ENCODE measurements at regions not wholly inside any gene's neighbourhood (a gene's known extent, or its start where the extent isn't known, plus 50 kb on each side); places are given as distances from the start of the nearest gene placed in this dataset.

- TF ChIP-seq, protein P1, sequence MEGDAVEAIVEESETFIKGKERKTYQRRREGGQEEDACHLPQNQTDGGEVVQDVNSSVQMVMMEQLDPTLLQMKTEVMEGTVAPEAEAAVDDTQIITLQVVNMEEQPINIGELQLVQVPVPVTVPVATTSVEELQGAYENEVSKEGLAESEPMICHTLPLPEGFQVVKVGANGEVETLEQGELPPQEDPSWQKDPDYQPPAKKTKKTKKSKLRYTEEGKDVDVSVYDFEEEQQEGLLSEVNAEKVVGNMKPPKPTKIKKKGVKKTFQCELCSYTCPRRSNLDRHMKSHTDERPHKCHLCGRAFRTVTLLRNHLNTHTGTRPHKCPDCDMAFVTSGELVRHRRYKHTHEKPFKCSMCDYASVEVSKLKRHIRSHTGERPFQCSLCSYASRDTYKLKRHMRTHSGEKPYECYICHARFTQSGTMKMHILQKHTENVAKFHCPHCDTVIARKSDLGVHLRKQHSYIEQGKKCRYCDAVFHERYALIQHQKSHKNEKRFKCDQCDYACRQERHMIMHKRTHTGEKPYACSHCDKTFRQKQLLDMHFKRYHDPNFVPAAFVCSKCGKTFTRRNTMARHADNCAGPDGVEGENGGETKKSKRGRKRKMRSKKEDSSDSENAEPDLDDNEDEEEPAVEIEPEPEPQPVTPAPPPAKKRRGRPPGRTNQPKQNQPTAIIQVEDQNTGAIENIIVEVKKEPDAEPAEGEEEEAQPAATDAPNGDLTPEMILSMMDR (IDR thresholded peaks at IDR 0.05), result no peak
- TF ChIP-seq POLR2A (IDR thresholded peaks at IDR 0.05), result no peak
Observed at GRCh38 chr1:106984801-106985200, 71.7 kb upstream of the PRMT6 start.
